Erythroblast (primary cell): ENCODE measurements at regions not wholly inside any gene's neighbourhood (a gene's known extent, or its start where the extent isn't known, plus 50 kb on each side); places are given as distances from the start of the nearest gene placed in this dataset.

ENCODE experiments used
- GATA1 ChIP-seq: IDR thresholded peaks from 2 replicates; pipeline ENCODE4 v1.6.1; 2011; ENCODE audit warnings: low read depth, mild to moderate bottlenecking, control low read depth, low read length, moderate library complexity
- POLR2A ChIP-seq: IDR thresholded peaks from 2 replicates; pipeline ENCODE4 v1.6.1; 2011; ENCODE audit warnings: mild to moderate bottlenecking, low read length

GRCh38 chr6:131348572-131348971 is 213.3 kb downstream of the AKAP7 start:
- TF ChIP-seq POLR2A (no peak), GATA1 (no peak)
